SHP77 treated with DMSO at 0.1 percent for 48 hours (cell line): ENCODE measurements at regions not wholly inside any gene's neighbourhood (a gene's known extent, or its start where the extent isn't known, plus 50 kb on each side); places are given as distances from the start of the nearest gene placed in this dataset.

Experiments used
- DNase-seq: peaks from one replicate; lab custom pipeline; 2025; lab: John Stamatoyannopoulos, UW

GRCh38 chr2:207289295-207290018 is 123.7 kb upstream of the KLF7 start:
- no peak for DNase-seq

GRCh38 chr2:207290833-207291624 is 125.3 kb upstream of the KLF7 start:
- no peak for DNase-seq

GRCh38 chr2:207291625-207292252 is 126.0 kb upstream of the KLF7 start:
- DNase-seq: no peak

- DNase-seq: no peak
Observed at GRCh38 chr2:207296265-207296948, 130.7 kb upstream of the KLF7 start.

- no peak for DNase-seq
Observed at GRCh38 chr2:207300817-207301216, 135.1 kb upstream of the KLF7 start.

- DNase-seq: no peak
Observed at GRCh38 chr2:207304761-207305160, 139.0 kb upstream of the KLF7 start.

- DNase-seq: no peak
Observed at GRCh38 chr2:207308519-207309224, 142.9 kb upstream of the KLF7 start.

GRCh38 chr2:207311316-207312005 is 145.7 kb upstream of the KLF7 start:
- DNase-seq: peak; percentile 45

- no peak for DNase-seq
Observed at GRCh38 chr2:207312006-207312356, 146.2 kb upstream of the KLF7 start.

GRCh38 chr2:207313947-207314346 is 148.2 kb upstream of the KLF7 start:
- no peak for DNase-seq

GRCh38 chr2:207315131-207315530 is 149.4 kb upstream of the KLF7 start:
- no peak for DNase-seq

- DNase-seq: no peak
Observed at GRCh38 chr2:207316484-207316883, 150.7 kb upstream of the KLF7 start.

GRCh38 chr2:207316906-207317305 is 151.2 kb upstream of the KLF7 start:
- no peak for DNase-seq

GRCh38 chr2:207317378-207317984 is 151.7 kb upstream of the KLF7 start:
- no peak for DNase-seq

GRCh38 chr2:207318181-207318628 is 152.5 kb upstream of the KLF7 start:
- no peak for DNase-seq

- no peak for DNase-seq
Observed at GRCh38 chr2:207319316-207319715, 153.6 kb upstream of the KLF7 start.

GRCh38 chr2:207320381-207321159 is 154.8 kb upstream of the KLF7 start:
- DNase-seq: no peak

GRCh38 chr2:207321514-207321913 is 155.8 kb upstream of the KLF7 start:
- no peak for DNase-seq

- no peak for DNase-seq
Observed at GRCh38 chr2:207324001-207324400, 158.3 kb upstream of the KLF7 start.

- DNase-seq: no peak
Observed at GRCh38 chr2:207327513-207327912, 161.8 kb upstream of the KLF7 start.
